AG10803 (cell line): ENCODE measurements at regions not wholly inside any gene's neighbourhood (a gene's known extent, or its start where the extent isn't known, plus 50 kb on each side); places are given as distances from the start of the nearest gene placed in this dataset.

Source experiments
- DNase-seq: peaks from one replicate; pipeline ENCODE4 v3.0.0; 2010; ENCODE audit warnings: low read depth
- H3K4me3 ChIP-seq: 2 replicates; pipeline ENCODE4 v1.5.1; 2011; ENCODE audit warnings: mild to moderate bottlenecking, low read length, control low read depth
- TF ChIP-seq, protein P1 (sequence below): conservative IDR thresholded peaks from 2 replicates; pipeline ENCODE4 v1.5.1; 2011; ENCODE audit warnings: mild to moderate bottlenecking, low read length, control low read depth, inconsistent platforms

DNA sequence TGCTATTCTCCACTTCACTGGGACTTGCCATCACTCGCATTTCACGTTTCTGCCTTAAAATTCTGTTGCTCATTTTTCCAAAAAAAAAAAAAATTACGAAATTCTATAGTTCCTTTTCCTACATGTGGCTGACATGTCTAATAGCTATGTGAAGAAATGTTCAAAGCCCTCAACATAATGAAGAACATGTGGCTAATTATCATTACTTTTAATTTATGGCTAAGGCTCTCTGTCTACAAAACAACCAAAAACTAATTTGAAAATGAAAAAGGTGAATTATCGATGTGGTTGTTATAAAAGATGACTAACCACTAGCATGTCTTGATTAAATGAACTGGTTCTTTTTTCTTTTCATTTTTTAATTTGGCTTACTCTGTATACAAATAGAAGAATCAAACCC, 940.0 kb downstream of the EFNB2 start:
- DNase-seq = peak; percentile 1
- H3K4me3 ChIP-seq = no peak overlapping the region
- TF ChIP-seq, protein P1, sequence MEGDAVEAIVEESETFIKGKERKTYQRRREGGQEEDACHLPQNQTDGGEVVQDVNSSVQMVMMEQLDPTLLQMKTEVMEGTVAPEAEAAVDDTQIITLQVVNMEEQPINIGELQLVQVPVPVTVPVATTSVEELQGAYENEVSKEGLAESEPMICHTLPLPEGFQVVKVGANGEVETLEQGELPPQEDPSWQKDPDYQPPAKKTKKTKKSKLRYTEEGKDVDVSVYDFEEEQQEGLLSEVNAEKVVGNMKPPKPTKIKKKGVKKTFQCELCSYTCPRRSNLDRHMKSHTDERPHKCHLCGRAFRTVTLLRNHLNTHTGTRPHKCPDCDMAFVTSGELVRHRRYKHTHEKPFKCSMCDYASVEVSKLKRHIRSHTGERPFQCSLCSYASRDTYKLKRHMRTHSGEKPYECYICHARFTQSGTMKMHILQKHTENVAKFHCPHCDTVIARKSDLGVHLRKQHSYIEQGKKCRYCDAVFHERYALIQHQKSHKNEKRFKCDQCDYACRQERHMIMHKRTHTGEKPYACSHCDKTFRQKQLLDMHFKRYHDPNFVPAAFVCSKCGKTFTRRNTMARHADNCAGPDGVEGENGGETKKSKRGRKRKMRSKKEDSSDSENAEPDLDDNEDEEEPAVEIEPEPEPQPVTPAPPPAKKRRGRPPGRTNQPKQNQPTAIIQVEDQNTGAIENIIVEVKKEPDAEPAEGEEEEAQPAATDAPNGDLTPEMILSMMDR = no peak

DNA sequence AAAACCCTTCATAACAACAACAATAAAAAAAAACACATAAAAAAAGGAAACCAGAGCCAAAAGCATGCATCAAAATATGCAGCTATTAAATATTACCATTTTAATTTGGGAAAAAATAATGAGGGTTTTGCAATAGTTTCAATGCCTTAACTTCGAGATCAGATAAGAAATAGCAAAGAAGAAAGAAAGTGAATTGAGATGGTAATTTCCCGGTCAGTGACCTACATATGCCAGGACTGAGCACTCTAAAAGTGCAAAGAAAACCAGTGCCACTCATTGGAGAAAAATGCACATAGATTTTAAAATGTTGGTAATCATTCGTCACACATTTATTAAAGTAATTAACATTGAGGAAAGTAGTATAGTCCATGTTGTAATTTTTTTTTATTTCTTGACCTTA, 944.2 kb downstream of the EFNB2 start:
- no peak for DNase-seq
- TF ChIP-seq, protein P1 = no peak
- no peak overlapping the region for H3K4me3 ChIP-seq

- DNase-seq = no peak
- TF ChIP-seq, protein P1 = no peak
- no peak overlapping the region for H3K4me3 ChIP-seq
These were observed 947.7 kb downstream of the EFNB2 start for GRCh38 chr13:105587786-105588185.

- DNase-seq = no peak
- TF ChIP-seq, protein P1 = no peak
- no peak overlapping the region for H3K4me3 ChIP-seq
These were observed 955.4 kb downstream of the EFNB2 start for GRCh38 chr13:105579821-105580710.

DNA sequence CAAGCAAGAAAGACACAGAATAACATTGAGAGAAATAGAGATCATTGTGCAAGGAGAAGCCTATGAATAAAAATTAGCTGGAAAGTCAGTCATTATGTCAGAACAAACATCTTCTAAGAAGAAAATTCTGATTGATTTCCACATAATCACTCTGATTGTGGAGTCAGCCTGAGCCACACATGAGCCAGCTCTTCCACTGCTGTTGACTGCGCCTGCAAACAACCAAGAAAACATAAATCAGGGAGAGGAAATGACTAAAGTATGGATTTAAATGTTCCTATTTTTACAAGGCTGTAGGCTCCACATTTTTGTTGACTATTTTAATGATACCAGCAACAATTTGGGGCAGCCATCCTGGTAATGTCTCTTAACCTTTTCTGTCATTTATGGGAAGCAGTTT, 962.3 kb downstream of the EFNB2 start:
- DNase-seq = no peak
- H3K4me3 ChIP-seq = no peak overlapping the region
- TF ChIP-seq, protein P1 = no peak

- TF ChIP-seq, protein P1 = no peak
- DNase-seq = no peak
- H3K4me3 ChIP-seq = no peak overlapping the region
These were observed 963.1 kb downstream of the EFNB2 start for GRCh38 chr13:105572401-105572800.

- TF ChIP-seq, protein P1 = no peak
- no peak for DNase-seq
- H3K4me3 ChIP-seq = no peak overlapping the region
These were observed 965.6 kb downstream of the EFNB2 start for GRCh38 chr13:105569816-105570215.
